K562 (cell line): ENCODE measurements at regions not wholly inside any gene's neighbourhood (a gene's known extent, or its start where the extent isn't known, plus 50 kb on each side); places are given as distances from the start of the nearest gene placed in this dataset.

ENCODE experiments used
- ATAC-seq: fragments of 200-7000 bp; cut with Tn5 transposase; 3 replicates; pipeline ENCODE4 v1.9.1; 2020; ENCODE audit warnings: moderate library complexity
- BruUV-seq: library from RNA; stranded (reverse); fragments of 400-500 nt; replicated peaks from 2 replicates; lab custom pipeline; 2021; lab: Mats Ljungman, UMichigan
- CTCF ChIA-PET: fragments of 300-600 bp; formaldehyde crosslinking; extraction: SDS; loops from one replicate; lab custom pipeline; 2021; ENCODE audit warnings: low intra/inter-chr PET ratio; lab: Yijun Ruan, JAX
- POLR2A ChIA-PET: fragments of 300-600, 350-650 bp; sonication (Branson Sonifier 250); formaldehyde crosslinking; extraction: SDS; loops from one replicate; lab custom pipeline; 2021; ENCODE audit warnings: antibody characterized with exemption, inconsistent platforms; lab: Yijun Ruan, JAX
- DNase-seq, 4 experiments: peaks; one replicate each; pipeline versions ENCODE4 v3.0.0 to v3.0.0-alpha.2; 2011 to 2018; ENCODE audit warnings: low spot score in 3 of 4, mixed read lengths in 3 of 4; ENCODE audit errors: extremely low read depth in 1 of 4
- FAIRE-seq: peaks from 2 replicates; lab custom pipeline; 2011; peaks lifted over from hg19 to GRCh38; lab: Jason Lieb, UNC
- H2AFZ ChIP-seq: 2 replicates; pipeline ENCODE4 v1.6.0; 2011; ENCODE audit warnings: low read depth, low read length, control low read depth, inconsistent platforms
- H3K27ac ChIP-seq: fragments of 200-600 bp; 3 replicates; pipeline ENCODE4 v1.8.0; 2011; ENCODE audit warnings: low read depth, mild to moderate bottlenecking, control low read depth, inconsistent platforms, low read length, moderate library complexity, mixed read lengths; ENCODE audit errors: extremely low read depth
- H3K27me3 ChIP-seq, 2 experiments: fragments of 300-600 bp in 1 of 2; 2 replicates in 1 of 2; 3 replicates in 1 of 2; pipeline versions ENCODE4 v1.6.0 to v1.8.0; 2011; ENCODE audit warnings: inconsistent platforms in 2 of 2, low read length in 2 of 2, mild to moderate bottlenecking in 1 of 2, mixed read lengths in 1 of 2, moderate library complexity in 1 of 2; ENCODE audit not compliant: control insufficient read depth in 2 of 2, insufficient read depth in 2 of 2
- H3K36me3 ChIP-seq: fragments of 300-600 bp; 3 replicates; pipeline ENCODE4 v1.8.0; 2011; ENCODE audit warnings: mild to moderate bottlenecking, low read length, inconsistent platforms; ENCODE audit not compliant: control insufficient read depth, insufficient read depth
- H3K4me1 ChIP-seq, 2 experiments: fragments of 200-600 bp in 1 of 2; replicated peaks in 1 of 2; 2 replicates in 1 of 2; 3 replicates in 1 of 2; pipeline versions ENCODE4 v1.5.1 to v1.8.0; 2011; ENCODE audit warnings: inconsistent platforms in 2 of 2, low read length in 2 of 2, mild to moderate bottlenecking in 1 of 2, mixed read lengths in 1 of 2, moderate library complexity in 1 of 2; ENCODE audit not compliant: control insufficient read depth in 2 of 2, insufficient read depth in 2 of 2
- H3K4me2 ChIP-seq: 2 replicates; pipeline ENCODE4 v1.6.1; 2011; ENCODE audit warnings: low read length, control low read depth, inconsistent platforms, mixed read lengths; ENCODE audit not compliant: insufficient read depth
- H3K4me3 ChIP-seq: fragments of 200-600 bp; sonication (generic), shearing (Covaris generic); 2 replicates; pipeline ENCODE4 v1.5.1; 2016; ENCODE audit warnings: control low read depth, inconsistent platforms
- H3K79me2 ChIP-seq: fragments of 200-600 bp; 3 replicates; pipeline ENCODE4 v1.8.0; 2011; ENCODE audit warnings: low read length, inconsistent platforms; ENCODE audit not compliant: control insufficient read depth, insufficient read depth
- H3K9ac ChIP-seq, 2 experiments: 2 replicates each; pipeline versions ENCODE4 v1.6.0 to v1.6.1; 2011; ENCODE audit warnings: low read depth in 2 of 2, low read length in 2 of 2, control low read depth in 1 of 2, inconsistent platforms in 1 of 2, mild to moderate bottlenecking in 1 of 2, mixed read lengths in 1 of 2; ENCODE audit not compliant: insufficient read depth in 1 of 2
- H3K9me1 ChIP-seq: one replicate; pipeline ENCODE4 v1.6.0; 2011; ENCODE audit warnings: inconsistent platforms, mild to moderate bottlenecking, low read length, moderate library complexity; ENCODE audit not compliant: control insufficient read depth, insufficient read depth
- H3K9me3 ChIP-seq: replicated peaks from 2 replicates; pipeline ENCODE4 v1.5.1; 2011; ENCODE audit warnings: low read depth, low read length, inconsistent platforms; ENCODE audit not compliant: control insufficient read depth, insufficient read depth
- H4K20me1 ChIP-seq: replicated peaks from 2 replicates; pipeline ENCODE4 v1.6.1; 2011; ENCODE audit warnings: low read length, inconsistent platforms, mixed read lengths; ENCODE audit not compliant: control insufficient read depth, insufficient read depth
- ATF3 ChIP-seq, 2 experiments: fragments of 450-650 bp in 1 of 2; sonication (generic) in 1 of 2; formaldehyde crosslinking in 1 of 2; IDR thresholded peaks in 1 of 2; conservative IDR thresholded peaks in 1 of 2; 2 replicates each; pipeline versions ENCODE4 v1.6.1 to v1.8.1; 2016 to 2023; ENCODE audit warnings: mild to moderate bottlenecking in 2 of 2, moderate library complexity in 2 of 2, inconsistent platforms in 1 of 2, missing genetic modification reagents in 1 of 2
- CEBPG ChIP-seq, 3 experiments: fragments of 200-800 bp in 1 of 3; sonication (Bioruptor generic) in 1 of 3; sonication (generic) in 1 of 3; formaldehyde crosslinking in 1 of 3; IDR thresholded peaks in 2 of 3; conservative IDR thresholded peaks in 1 of 3; 2 replicates each; pipeline versions ENCODE4 v1.6.1 to v1.8.0; 2016 to 2022; ENCODE audit warnings: missing compliant biosample characterization in 2 of 3, missing genetic modification characterization in 2 of 3, mild to moderate bottlenecking in 1 of 3, missing genetic modification reagents in 1 of 3
- GTF3C2 ChIP-seq: IDR thresholded peaks from 3 replicates; pipeline ENCODE4 v1.6.1; 2011; ENCODE audit warnings: borderline replicate concordance, mild to moderate bottlenecking, moderate library complexity; ENCODE audit not compliant: insufficient read length; ENCODE audit errors: extremely low read depth
- KLF16 ChIP-seq: IDR thresholded peaks from 2 replicates; pipeline ENCODE4 v1.6.1; 2016; ENCODE audit warnings: antibody characterized with exemption
- MLX ChIP-seq, 2 experiments: fragments of 450-650 bp in 1 of 2; sonication (generic) in 1 of 2; formaldehyde crosslinking; conservative IDR thresholded peaks; 2 replicates each; pipeline versions ENCODE4 v1.4.0 to v1.8.1; 2020 to 2022; ENCODE audit warnings: mild to moderate bottlenecking in 1 of 2, missing genetic modification reagents in 1 of 2
- RAD21 ChIP-seq, 2 experiments: fragments of 250-450 bp in 1 of 2; fragments of 450-650 bp in 1 of 2; sonication (Bioruptor Pico) in 1 of 2; formaldehyde crosslinking in 1 of 2; IDR thresholded peaks in 1 of 2; conservative IDR thresholded peaks in 1 of 2; 2 replicates each; pipeline versions ENCODE4 v1.4.0 to v1.8.0; 2020 to 2022; ENCODE audit warnings: mild to moderate bottlenecking in 2 of 2, moderate library complexity in 1 of 2
- RFX7 ChIP-seq: fragments of 250-450 bp; sonication (Bioruptor Pico); IDR thresholded peaks from 2 replicates; pipeline ENCODE4 v1.5.1; 2021; ENCODE audit warnings: mild to moderate bottlenecking
- SAFB2 ChIP-seq: fragments of 200-400 bp; formaldehyde crosslinking; IDR thresholded peaks from 2 replicates; pipeline ENCODE4 v1.6.1; 2018; ENCODE audit warnings: borderline replicate concordance, low read length, low read depth, moderate library complexity; ENCODE audit not compliant: severe bottlenecking
- TOE1 ChIP-seq, 2 experiments: fragments of 450-650 bp in 1 of 2; sonication (generic) in 1 of 2; formaldehyde crosslinking in 1 of 2; IDR thresholded peaks; 2 replicates each; pipeline versions ENCODE4 v1.7.1 to v1.8.0; 2016 to 2022; ENCODE audit warnings: borderline replicate concordance in 2 of 2, mild to moderate bottlenecking in 2 of 2, antibody characterized with exemption in 1 of 2, inconsistent platforms in 1 of 2, low read depth in 1 of 2, missing genetic modification reagents in 1 of 2, moderate library complexity in 1 of 2
- ZNF354B ChIP-seq: fragments of 250-450 bp; sonication (Bioruptor Pico); IDR thresholded peaks from 2 replicates; pipeline ENCODE4 v1.4.0; 2020
- ZNF79 ChIP-seq: fragments of 250-450 bp; sonication (Bioruptor Pico); IDR thresholded peaks from 2 replicates; pipeline ENCODE4 v1.4.0; 2020; ENCODE audit warnings: low read depth, mild to moderate bottlenecking, moderate library complexity
- ZNF830 ChIP-seq: fragments of 250-450 bp; sonication (Bioruptor Pico); IDR thresholded peaks from 2 replicates; pipeline ENCODE4 v1.5.0; 2021; ENCODE audit warnings: mild to moderate bottlenecking
- WGBS: fragments of 100-300 bp; shearing (Covaris generic); methylation state at CpG from one replicate; pipeline ENCODE4 v1.1.6; 2016; ENCODE audit warnings: low coverage, mixed read lengths; ENCODE audit not compliant: insufficient coverage; ENCODE audit errors: missing lambda C conversion rate; 5-methylcytosine and 5-hydroxymethylcytosine counted together
- in situ Hi-C: fragments of 300-500 bp; cut with MboI; formaldehyde crosslinking; loops from 4 replicates; pipeline ENCODE4 v1.15.0; 2018; ENCODE audit warnings: inconsistent platforms, mixed read lengths
- intact Hi-C: fragments of 100-400 bp; cut with micrococcal nuclease; formaldehyde crosslinking; loops from 2 replicates; pipeline ENCODE4 v1.14.2; 2022
- TF ChIP-seq, protein P1 (sequence below): sonication (generic); formaldehyde crosslinking; IDR thresholded peaks from 2 replicates; pipeline ENCODE4 v1.8.0; 2022; ENCODE audit warnings: missing genetic modification reagents, mild to moderate bottlenecking, borderline replicate concordance

- 0% methylated on average over 1 of the region's 1 CpG for WGBS
- Histone ChIP-seq H3K9ac (no peak overlapping the region), H3K9me1 (no peaks in the 10 kb centered on the region), H3K36me3 (no peaks in the 10 kb centered on the region), H3K4me1 (no peaks in the 10 kb centered on the region), H3K9me3 (no peaks in the 10 kb centered on the region), H4K20me1 (no peaks in the 10 kb centered on the region), H2AFZ (no peak overlapping the region), H3K4me3 (no peak overlapping the region), H3K27me3 (no peaks in the 10 kb centered on the region), H3K79me2 (no peaks in the 10 kb centered on the region), H3K27ac (no peak overlapping the region), H3K4me2 (no peak overlapping the region)
- in situ Hi-C loops (no loop called here), intact Hi-C loops (no loop called here)
- POLR2A ChIA-PET = no interaction called here
- CTCF ChIA-PET = no interaction called here
- no peak for ATAC-seq
- no TSS peak for BruUV-seq
- no peak for DNase-seq
- no peak for FAIRE-seq
- TF ChIP-seq TOE1 (IDR thresholded peaks at IDR 0.05; ENCODE audit: borderline replicate concordance) = no peak
- TF ChIP-seq TOE1 (CRISPR knock-in tag; IDR thresholded peaks at IDR 0.05; ENCODE audit: borderline replicate concordance, low read depth) = no peak
- no peak for TF ChIP-seq GTF3C2
- TF ChIP-seq SAFB2 = no peak
- no peak for TF ChIP-seq KLF16
- TF ChIP-seq ZNF79 (CRISPR knock-in tag) = no peak
- no peak for TF ChIP-seq ZNF830 (CRISPR knock-in tag)
- no peak for TF ChIP-seq CEBPG (CRISPR knock-in tag; IDR thresholded peaks at IDR 0.05)
- TF ChIP-seq CEBPG (tag; conservative IDR thresholded peaks at IDR 0.05 in 1 of 2, IDR thresholded peaks at IDR 0.05 in 1 of 2) = no peak
- TF ChIP-seq, protein P1, sequence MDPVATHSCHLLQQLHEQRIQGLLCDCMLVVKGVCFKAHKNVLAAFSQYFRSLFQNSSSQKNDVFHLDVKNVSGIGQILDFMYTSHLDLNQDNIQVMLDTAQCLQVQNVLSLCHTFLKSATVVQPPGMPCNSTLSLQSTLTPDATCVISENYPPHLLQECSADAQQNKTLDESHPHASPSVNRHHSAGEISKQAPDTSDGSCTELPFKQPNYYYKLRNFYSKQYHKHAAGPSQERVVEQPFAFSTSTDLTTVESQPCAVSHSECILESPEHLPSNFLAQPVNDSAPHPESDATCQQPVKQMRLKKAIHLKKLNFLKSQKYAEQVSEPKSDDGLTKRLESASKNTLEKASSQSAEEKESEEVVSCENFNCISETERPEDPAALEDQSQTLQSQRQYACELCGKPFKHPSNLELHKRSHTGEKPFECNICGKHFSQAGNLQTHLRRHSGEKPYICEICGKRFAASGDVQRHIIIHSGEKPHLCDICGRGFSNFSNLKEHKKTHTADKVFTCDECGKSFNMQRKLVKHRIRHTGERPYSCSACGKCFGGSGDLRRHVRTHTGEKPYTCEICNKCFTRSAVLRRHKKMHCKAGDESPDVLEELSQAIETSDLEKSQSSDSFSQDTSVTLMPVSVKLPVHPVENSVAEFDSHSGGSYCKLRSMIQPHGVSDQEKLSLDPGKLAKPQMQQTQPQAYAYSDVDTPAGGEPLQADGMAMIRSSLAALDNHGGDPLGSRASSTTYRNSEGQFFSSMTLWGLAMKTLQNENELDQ (CRISPR knock-in tag) = no peak
- TF ChIP-seq MLX (CRISPR knock-in tag; conservative IDR thresholded peaks at IDR 0.05) = no peak
- no peak for TF ChIP-seq RFX7 (CRISPR knock-in tag)
- TF ChIP-seq RAD21 (CRISPR knock-in tag; conservative IDR thresholded peaks at IDR 0.05 in 1 of 2, IDR thresholded peaks at IDR 0.05 in 1 of 2) = no peak
- no peak for TF ChIP-seq ATF3 (IDR thresholded peaks at IDR 0.05)
- no peak for TF ChIP-seq ATF3 (CRISPR knock-in tag; conservative IDR thresholded peaks at IDR 0.05)
- TF ChIP-seq ZNF354B (CRISPR knock-in tag) = no peak
These were observed 302.5 kb upstream of the ISX start for GRCh38 chr22:34763496-34763895.
